Hepatocyte (in vitro differentiated cells): ENCODE measurements at regions not wholly inside any gene's neighbourhood (a gene's known extent, or its start where the extent isn't known, plus 50 kb on each side); places are given as distances from the start of the nearest gene placed in this dataset.
"Not testable (repeated sequence)": the region's sequence is repeated elsewhere in the genome, so short reads cannot be mapped to it uniquely, and the experiment has no call there.

Experiments
- DNase-seq: peaks from one replicate; pipeline ENCODE4 v3.0.0-alpha.2; 2016; ENCODE audit warnings: low spot score
- H2AFZ ChIP-seq: fragments of 200-600 bp; sonication (generic); 2 replicates; pipeline ENCODE4 v1.6.0; 2016; ENCODE audit warnings: antibody characterized with exemption, mild to moderate bottlenecking
- H3K27ac ChIP-seq: fragments of 200-600 bp; sonication (generic); 2 replicates; pipeline ENCODE4 v1.5.1; 2016; ENCODE audit warnings: mild to moderate bottlenecking
- H3K27me3 ChIP-seq: fragments of 200-600 bp; sonication (generic); 2 replicates; pipeline ENCODE4 v1.6.1; 2016
- H3K36me3 ChIP-seq: fragments of 200-600 bp; sonication (generic); replicated peaks from 2 replicates; pipeline ENCODE4 v1.5.1; 2016; ENCODE audit warnings: low read depth; ENCODE audit not compliant: insufficient read depth
- H3K4me1 ChIP-seq: fragments of 200-600 bp; sonication (generic); 2 replicates; pipeline ENCODE4 v1.5.1; 2016; ENCODE audit warnings: mild to moderate bottlenecking, moderate library complexity; ENCODE audit not compliant: insufficient read depth
- H3K4me2 ChIP-seq: fragments of 200-600 bp; sonication (generic); 2 replicates; pipeline ENCODE4 v1.6.0; 2016
- H3K4me3 ChIP-seq: fragments of 200-600 bp; sonication (generic); 2 replicates; pipeline ENCODE4 v1.5.1; 2016; ENCODE audit warnings: mild to moderate bottlenecking
- H3K79me2 ChIP-seq: fragments of 200-600 bp; sonication (generic); 2 replicates; pipeline ENCODE4 v1.6.0; 2017; ENCODE audit warnings: mild to moderate bottlenecking
- H3K9me2 ChIP-seq: fragments of 200-600 bp; sonication (generic); replicated peaks from 2 replicates; pipeline ENCODE4 v1.6.0; 2017; ENCODE audit warnings: mild to moderate bottlenecking; ENCODE audit not compliant: insufficient read depth
- H3K9me3 ChIP-seq: fragments of 200-600 bp; sonication (generic); 2 replicates; pipeline ENCODE4 v1.5.1; 2016; ENCODE audit warnings: low read depth, mild to moderate bottlenecking
- H4K20me1 ChIP-seq: fragments of 200-600 bp; sonication (generic); 2 replicates; pipeline ENCODE4 v1.6.0; 2016; ENCODE audit warnings: mild to moderate bottlenecking; ENCODE audit not compliant: insufficient read depth, poor library complexity, severe bottlenecking
- EZH2 ChIP-seq: fragments of 200-600 bp; sonication (generic); IDR thresholded peaks from 2 replicates; pipeline ENCODE4 v1.6.1; 2016; ENCODE audit warnings: antibody characterized with exemption, mild to moderate bottlenecking, borderline replicate concordance
- EZH2phosphoT487 ChIP-seq: fragments of 200-600 bp; sonication (generic); IDR thresholded peaks from one replicate; pipeline ENCODE4 v1.6.1; 2018; ENCODE audit warnings: antibody characterized with exemption, mild to moderate bottlenecking, low read depth, moderate library complexity; ENCODE audit not compliant: unreplicated experiment, severe bottlenecking
- WGBS: methylation state at CpG from one replicate; pipeline ENCODE4 v1.1.6; 2016; ENCODE audit warnings: low lambda C conversion rate; ENCODE audit errors: missing lambda C conversion rate; 5-methylcytosine and 5-hydroxymethylcytosine counted together
- TF ChIP-seq, protein P1 (sequence below): fragments of 200-600 bp; sonication (generic); IDR thresholded peaks from 2 replicates; pipeline ENCODE4 v1.5.1; 2016; ENCODE audit warnings: antibody characterized with exemption, mild to moderate bottlenecking; ENCODE audit not compliant: poor library complexity

DNA sequence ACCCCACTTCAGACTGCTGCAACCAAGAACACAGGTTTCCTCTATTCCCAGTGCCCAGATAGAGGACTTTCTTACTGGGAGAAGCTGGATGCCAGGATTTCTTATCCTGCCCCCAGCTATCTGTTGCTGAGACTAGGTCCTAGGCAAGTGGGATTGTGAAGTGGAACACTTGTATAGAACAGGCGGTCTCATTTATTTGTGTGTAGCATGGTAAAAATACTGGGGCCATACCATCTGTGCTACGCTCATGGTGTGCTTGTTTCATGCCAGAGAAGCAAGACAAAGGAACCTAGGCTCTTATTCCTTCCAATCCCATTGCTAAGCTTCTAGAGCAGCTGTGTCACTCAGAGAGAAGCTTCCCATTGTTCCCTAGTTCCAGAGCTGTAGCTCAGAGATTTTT, 191.5 kb upstream of the EPHA6 start:
- Histone ChIP-seq H3K27ac (no peak overlapping the region), H3K36me3 (no peaks in the 10 kb centered on the region), H3K4me2 (no peak overlapping the region), H3K79me2 (no peaks in the 10 kb centered on the region), H3K4me3 (no peak overlapping the region), H3K9me3 (no peaks in the 10 kb centered on the region), H4K20me1 (no peaks in the 10 kb centered on the region), H2AFZ (no peak overlapping the region), H3K4me1 (no peaks in the 10 kb centered on the region), H3K27me3 (no peaks in the 10 kb centered on the region), H3K9me2 (no peaks in the 10 kb centered on the region)
- no peak for DNase-seq
- 95% methylated on average over 2 of the region's 2 CpGs for WGBS
- TF ChIP-seq EZH2phosphoT487 (no peak), EZH2 (no peak)
- TF ChIP-seq, protein P1, sequence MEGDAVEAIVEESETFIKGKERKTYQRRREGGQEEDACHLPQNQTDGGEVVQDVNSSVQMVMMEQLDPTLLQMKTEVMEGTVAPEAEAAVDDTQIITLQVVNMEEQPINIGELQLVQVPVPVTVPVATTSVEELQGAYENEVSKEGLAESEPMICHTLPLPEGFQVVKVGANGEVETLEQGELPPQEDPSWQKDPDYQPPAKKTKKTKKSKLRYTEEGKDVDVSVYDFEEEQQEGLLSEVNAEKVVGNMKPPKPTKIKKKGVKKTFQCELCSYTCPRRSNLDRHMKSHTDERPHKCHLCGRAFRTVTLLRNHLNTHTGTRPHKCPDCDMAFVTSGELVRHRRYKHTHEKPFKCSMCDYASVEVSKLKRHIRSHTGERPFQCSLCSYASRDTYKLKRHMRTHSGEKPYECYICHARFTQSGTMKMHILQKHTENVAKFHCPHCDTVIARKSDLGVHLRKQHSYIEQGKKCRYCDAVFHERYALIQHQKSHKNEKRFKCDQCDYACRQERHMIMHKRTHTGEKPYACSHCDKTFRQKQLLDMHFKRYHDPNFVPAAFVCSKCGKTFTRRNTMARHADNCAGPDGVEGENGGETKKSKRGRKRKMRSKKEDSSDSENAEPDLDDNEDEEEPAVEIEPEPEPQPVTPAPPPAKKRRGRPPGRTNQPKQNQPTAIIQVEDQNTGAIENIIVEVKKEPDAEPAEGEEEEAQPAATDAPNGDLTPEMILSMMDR, result no peak

DNA sequence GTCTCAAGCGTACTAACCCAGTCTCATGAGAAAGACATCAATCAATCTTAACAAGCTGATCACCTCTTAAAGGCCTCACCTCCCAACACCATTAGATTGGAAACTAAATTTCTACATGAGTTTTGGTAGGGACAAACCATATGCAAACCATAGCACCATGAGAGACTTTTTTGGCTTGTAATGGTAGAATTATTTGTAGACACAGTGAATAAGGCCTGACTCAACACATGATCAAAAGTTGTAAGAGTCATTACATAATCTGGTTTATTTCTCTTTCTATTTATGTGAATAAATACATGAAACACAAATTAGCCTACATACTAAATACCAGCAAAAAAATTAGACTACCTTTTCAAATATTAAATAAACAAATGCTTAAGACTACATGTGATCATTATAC, 183.3 kb upstream of the EPHA6 start:
- no peaks in the 10 kb centered on the region for H3K9me2 ChIP-seq
- H3K9me3 ChIP-seq, result no peaks in the 10 kb centered on the region

DNA sequence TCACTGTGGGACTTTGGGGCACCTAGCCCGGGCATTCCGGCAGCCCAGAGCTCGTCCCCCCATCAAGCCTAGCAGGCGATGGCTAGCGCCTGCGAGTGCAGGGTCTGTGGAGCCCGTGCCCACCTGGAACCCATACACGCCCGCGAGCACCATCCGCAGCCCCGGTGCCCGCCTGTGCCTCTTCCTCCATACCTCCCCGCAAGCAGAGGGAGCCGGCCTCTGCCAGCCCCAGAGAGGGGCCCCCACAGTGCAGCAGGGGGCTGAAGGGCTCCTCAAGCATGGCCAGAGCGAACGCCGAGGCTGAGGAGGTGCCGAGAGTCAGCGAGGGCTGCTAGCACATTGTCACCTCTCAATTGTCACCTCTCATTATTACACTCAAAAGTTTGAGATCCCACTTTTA, 167.8 kb upstream of the EPHA6 start:
- Histone ChIP-seq H3K4me2 (no peak overlapping the region), H4K20me1 (no peaks in the 10 kb centered on the region), H3K9me2 (no peaks in the 10 kb centered on the region), H3K79me2 (no peaks in the 10 kb centered on the region), H3K36me3 (no peaks in the 10 kb centered on the region), H3K27ac (no peak overlapping the region), H2AFZ (no peak overlapping the region), H3K27me3 (no peaks in the 10 kb centered on the region), H3K4me1 (no peaks in the 10 kb centered on the region), H3K9me3 (no peaks in the 10 kb centered on the region), H3K4me3 (no peak overlapping the region)
- no peak for DNase-seq
- TF ChIP-seq EZH2, result no peak
- TF ChIP-seq, protein P1, result no peak
- TF ChIP-seq EZH2phosphoT487, result no peak
- WGBS, result 92% methylated on average over 19 of the region's 20 CpGs

More for the DNA sequence above, 183.3 kb upstream of the EPHA6 start:
- no peak overlapping the region for H2AFZ ChIP-seq
- no peak overlapping the region for H3K27ac ChIP-seq
- no peak overlapping the region for H3K4me2 ChIP-seq
- TF ChIP-seq, protein P1, result no peak
- no peak for TF ChIP-seq EZH2
- TF ChIP-seq EZH2phosphoT487, result no peak
- H3K4me3 ChIP-seq, result no peak overlapping the region
- H3K36me3 ChIP-seq, result no peaks in the 10 kb centered on the region
- 96% methylated on average over 1 of the region's 1 CpG for WGBS
- DNase-seq, result no peak
- H3K4me1 ChIP-seq, result no peaks in the 10 kb centered on the region
- no peaks in the 10 kb centered on the region for H4K20me1 ChIP-seq
- no peaks in the 10 kb centered on the region for H3K27me3 ChIP-seq
- H3K79me2 ChIP-seq, result no peaks in the 10 kb centered on the region

DNA sequence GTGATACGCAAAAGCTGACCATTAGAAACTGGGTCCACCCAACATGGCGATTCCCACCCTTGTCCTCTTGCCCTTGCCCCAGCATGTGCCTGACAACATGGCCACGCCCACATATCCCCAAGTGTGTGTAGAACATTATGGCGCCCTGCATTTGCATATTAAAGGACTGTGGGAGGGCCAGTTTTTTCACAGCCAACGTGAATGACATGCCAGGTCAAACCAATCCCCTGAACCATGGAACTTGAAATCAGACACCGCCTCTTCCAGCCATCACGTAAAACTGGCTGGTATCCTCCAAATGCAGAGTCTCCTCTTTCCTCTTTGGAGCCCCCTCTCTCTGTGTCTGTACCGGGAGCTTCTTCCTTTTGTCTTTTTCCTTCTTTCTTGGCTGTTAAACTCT, 156.7 kb upstream of the EPHA6 start:
- TF ChIP-seq EZH2 (no peak), EZH2phosphoT487 (no peak)
- TF ChIP-seq, protein P1, result no peak
- Histone ChIP-seq H2AFZ (no peak overlapping the region), H3K9me3 (no peaks in the 10 kb centered on the region), H3K9me2 (no peaks in the 10 kb centered on the region), H3K79me2 (no peaks in the 10 kb centered on the region), H4K20me1 (no peaks in the 10 kb centered on the region), H3K4me1 (no peaks in the 10 kb centered on the region), H3K36me3 (no peaks in the 10 kb centered on the region), H3K4me3 (no peak overlapping the region), H3K4me2 (no peak overlapping the region), H3K27ac (no peak overlapping the region), H3K27me3 (no peaks in the 10 kb centered on the region)
- no peak for DNase-seq
- WGBS, result 94% methylated on average over 8 of the region's 8 CpGs

DNA sequence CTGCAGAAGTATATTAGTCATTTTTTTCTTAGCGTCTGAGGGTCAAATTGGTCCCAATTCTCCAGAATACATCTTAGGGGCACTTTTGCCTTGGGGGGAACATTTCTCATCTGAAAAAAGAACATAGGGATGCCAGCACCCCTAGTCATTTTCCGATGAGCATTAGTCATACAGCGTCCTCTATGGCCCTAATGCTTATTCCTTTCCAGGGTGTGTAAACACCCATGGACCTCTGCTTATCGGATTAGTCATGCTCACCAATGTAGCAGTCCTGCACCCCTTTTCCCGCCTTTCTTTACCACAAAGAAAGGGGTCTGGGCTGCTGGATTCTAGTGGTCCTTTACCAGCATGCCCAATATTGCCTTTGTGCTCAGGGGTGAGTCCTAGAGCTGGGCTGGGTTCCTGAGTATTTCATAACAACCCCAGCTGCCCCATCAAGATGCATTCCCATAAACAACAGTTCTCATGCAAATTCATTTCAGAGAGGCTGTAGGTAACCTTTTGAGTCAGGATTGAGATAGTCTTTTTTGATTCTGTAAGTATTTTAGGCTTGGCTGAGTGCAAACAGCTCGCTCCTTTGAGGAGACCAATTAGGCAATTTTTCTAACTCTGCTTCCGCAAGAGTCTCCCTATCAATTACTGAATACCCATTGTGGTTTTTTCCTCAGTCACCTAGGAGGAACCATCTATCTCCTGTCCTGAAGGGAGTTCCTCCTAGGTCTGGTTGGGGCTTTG, 142.4 kb upstream of the EPHA6 start:
- not testable (repeated sequence) for H3K36me3 ChIP-seq, H3K4me2 ChIP-seq, DNase-seq, H3K9me3 ChIP-seq, H2AFZ ChIP-seq, H4K20me1 ChIP-seq, H3K27me3 ChIP-seq, H3K4me3 ChIP-seq, H3K4me1 ChIP-seq, H3K27ac ChIP-seq, H3K9me2 ChIP-seq, H3K79me2 ChIP-seq
- WGBS, result 86% methylated on average over 7 of the region's 7 CpGs
